Fibroblast of villous mesenchyme (primary cell): ENCODE measurements at regions not wholly inside any gene's neighbourhood (a gene's known extent, or its start where the extent isn't known, plus 50 kb on each side); places are given as distances from the start of the nearest gene placed in this dataset.

Experiments
- DNase-seq: peaks from one replicate; pipeline ENCODE4 v3.0.0-alpha.2; 2010; ENCODE audit warnings: low read depth
- H3K4me3 ChIP-seq: 2 replicates; pipeline ENCODE4 v1.5.1; 2011; ENCODE audit warnings: low read depth, mild to moderate bottlenecking, low read length
- TF ChIP-seq, protein P1 (sequence below): IDR thresholded peaks from 2 replicates; pipeline ENCODE4 v1.5.1; 2012; ENCODE audit warnings: low read depth, mild to moderate bottlenecking, low read length; ENCODE audit not compliant: insufficient read depth

DNA sequence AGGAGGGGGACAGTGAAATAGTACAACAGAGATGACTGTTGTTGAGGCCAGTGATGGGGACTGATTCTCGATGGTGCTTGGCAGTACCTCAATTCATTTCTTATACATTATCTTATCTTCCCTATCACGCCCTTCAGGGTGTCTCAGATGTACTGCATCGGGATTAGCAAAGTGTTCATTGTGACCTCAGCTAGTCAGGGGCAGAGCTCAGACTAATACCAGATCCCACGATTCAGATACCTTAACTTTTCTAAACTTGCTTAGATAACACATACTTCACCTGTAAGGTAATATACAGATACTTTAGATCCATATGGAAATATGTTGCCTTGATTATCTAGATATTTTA, 720.6 kb downstream of the EFNB2 start:
- DNase-seq = no peak
- TF ChIP-seq, protein P1, sequence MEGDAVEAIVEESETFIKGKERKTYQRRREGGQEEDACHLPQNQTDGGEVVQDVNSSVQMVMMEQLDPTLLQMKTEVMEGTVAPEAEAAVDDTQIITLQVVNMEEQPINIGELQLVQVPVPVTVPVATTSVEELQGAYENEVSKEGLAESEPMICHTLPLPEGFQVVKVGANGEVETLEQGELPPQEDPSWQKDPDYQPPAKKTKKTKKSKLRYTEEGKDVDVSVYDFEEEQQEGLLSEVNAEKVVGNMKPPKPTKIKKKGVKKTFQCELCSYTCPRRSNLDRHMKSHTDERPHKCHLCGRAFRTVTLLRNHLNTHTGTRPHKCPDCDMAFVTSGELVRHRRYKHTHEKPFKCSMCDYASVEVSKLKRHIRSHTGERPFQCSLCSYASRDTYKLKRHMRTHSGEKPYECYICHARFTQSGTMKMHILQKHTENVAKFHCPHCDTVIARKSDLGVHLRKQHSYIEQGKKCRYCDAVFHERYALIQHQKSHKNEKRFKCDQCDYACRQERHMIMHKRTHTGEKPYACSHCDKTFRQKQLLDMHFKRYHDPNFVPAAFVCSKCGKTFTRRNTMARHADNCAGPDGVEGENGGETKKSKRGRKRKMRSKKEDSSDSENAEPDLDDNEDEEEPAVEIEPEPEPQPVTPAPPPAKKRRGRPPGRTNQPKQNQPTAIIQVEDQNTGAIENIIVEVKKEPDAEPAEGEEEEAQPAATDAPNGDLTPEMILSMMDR = no peak
- no peak overlapping the region for H3K4me3 ChIP-seq

DNA sequence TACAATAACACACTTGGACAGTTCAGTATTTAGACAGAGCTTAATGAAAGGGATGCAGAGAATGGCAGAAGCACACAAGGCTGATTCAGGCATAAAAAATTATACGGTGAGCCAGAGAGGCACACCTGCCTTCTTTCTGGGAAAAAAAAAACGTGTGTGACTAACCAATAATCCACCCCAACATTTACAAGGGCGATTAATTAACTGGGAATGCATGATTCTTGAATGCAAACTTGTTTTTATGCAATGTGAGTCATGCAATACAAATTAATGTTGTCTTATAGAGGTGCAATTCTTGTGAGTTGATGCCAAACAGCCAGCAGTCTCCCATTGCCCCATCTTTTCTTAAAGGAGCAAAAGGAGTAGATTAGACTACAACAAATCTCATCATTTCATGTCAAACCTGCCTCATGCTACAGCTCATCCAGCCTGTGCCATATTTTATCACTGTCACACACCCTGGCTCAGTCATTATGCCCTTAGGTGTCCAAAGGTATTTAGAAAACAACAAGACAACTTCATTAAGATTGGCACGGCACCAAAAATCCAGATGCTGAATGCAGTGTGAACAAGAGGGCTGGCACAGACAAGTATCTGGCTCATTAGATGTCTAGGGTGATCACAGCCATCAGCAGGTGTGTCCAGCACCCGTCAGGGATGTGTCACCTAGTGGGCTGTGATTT, 721.1 kb downstream of the EFNB2 start:
- no peak for DNase-seq
- TF ChIP-seq, protein P1 = no peak
- H3K4me3 ChIP-seq = no peak overlapping the region

DNA sequence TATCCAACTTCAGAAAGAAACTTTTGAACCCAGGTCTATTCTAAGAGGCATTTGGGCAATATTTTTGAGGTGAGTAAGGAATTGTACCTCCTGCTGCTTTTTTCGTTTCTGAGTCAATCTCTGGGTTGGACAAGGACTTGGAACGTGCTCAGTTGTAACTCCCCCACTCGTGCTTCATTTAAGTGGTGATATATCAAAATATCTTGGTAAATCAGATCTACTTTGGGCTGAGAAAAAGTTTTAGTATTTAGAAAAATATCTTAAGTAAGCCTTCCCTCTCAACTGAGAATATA, 728.9 kb downstream of the EFNB2 start:
- no peak overlapping the region for H3K4me3 ChIP-seq
- TF ChIP-seq, protein P1 = no peak
- no peak for DNase-seq

DNA sequence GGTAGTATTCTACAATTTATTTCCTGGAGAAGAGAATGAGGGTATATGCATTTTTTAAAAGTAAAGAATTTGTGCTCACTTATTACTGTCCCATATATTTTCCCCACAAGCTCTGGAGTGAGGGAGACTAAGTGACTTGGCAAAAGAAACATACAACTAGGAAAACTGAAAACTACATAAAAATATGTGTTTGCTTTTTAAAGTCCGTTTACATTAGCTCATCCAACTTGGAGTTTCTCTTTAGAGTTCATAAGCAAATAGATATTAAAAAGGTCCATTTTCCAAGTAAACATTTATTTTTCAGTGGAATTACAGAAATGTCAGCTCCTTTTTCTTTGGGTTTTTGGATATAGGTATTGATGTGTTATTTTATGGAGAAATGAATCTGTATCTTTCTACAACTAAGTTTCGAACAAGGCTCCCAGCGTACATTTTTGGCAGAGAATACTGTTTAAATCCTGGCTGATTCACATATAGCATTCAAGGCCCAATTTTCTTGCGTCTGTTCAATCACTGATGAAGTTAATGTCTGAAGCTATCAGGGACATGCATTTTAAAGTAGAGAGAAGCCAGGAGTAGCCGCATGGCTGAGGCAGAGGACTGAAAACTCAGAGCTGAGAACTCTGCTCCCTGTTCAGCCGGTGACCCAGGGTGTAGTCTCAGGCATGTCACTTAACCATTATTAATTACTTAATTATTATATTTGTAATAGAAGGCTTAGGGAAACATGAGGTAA, 729.4 kb downstream of the EFNB2 start:
- H3K4me3 ChIP-seq = no peak overlapping the region
- TF ChIP-seq, protein P1 = no peak
- DNase-seq = no peak

DNA sequence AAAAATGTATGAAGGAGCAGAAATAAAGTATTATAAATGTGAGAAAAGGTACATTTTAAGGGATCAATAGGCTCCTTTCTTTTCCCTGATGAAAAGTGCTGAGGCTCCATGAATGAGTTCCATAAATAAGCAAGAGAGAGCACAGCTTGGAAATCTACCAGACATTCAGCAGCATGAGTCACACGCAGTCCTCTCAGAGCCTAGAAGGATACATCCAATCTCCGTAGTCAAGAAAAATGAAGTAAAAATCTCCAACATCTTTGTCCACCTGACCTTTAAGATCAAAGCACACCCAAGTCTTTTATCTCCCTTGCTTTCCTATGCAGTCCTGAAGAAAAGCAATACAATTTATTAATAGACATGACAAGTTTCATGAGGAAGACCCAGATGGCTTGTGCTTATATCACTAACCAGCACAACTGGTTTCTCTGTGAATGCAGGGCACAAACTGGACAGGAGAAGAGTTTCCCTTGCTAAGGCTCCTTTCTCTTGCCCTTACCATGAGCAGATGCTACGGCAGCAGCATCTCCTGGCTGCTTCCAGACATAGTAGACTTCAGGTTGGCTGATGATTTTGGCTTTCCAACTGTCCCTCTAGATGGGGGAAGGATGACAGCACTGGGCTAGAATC, 730.8 kb downstream of the EFNB2 start:
- TF ChIP-seq, protein P1 = no peak
- peak; percentile 13 for DNase-seq
- no peak overlapping the region for H3K4me3 ChIP-seq

DNA sequence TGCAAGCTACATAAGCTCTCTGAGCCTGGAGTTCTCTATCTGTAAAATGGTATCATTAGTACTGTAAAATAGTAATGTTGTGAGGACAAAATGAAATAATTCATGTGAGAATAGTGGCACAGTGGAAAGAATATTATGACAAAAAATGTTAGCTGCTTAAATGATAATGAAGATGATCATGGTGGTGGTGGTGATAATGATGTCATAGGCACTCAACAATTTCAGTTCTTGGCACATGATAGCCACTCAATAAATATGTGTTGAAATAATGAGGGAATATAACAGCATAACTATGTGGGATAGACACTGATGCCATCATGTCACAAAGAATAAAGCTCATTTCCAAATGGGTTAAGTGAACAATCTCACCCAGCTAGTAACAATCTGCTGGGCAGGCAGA, 736.3 kb downstream of the EFNB2 start:
- no peak for DNase-seq
- TF ChIP-seq, protein P1 = no peak
- no peak overlapping the region for H3K4me3 ChIP-seq

DNA sequence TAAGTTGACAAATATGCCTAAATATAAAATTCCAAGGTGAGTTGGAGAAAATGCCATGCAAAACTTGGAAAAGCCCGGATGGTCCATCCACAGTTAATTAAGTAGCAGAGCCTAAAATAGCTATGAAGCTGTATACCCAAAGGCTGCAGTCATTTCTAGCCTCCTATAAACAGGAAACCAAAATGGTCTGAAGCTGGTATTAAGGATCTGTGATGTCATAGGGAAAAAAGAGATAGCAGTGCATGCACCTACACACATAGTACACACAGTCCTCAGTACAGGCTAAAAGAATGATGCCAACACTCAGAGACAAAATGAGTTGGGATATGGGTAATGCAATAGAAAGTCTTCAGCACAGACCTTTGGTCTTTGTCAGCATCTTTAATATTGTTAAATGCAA, 736.9 kb downstream of the EFNB2 start:
- TF ChIP-seq, protein P1 = no peak
- no peak for DNase-seq
- H3K4me3 ChIP-seq = no peak overlapping the region
